Activated CD4-positive, alpha-beta T cell treated with anti-CD3 and anti-CD28 coated beads, Interleukin-2, amount 10 ng/mL, durations not matched to agents 24 days and 14 days (primary cell): ENCODE measurements at regions not wholly inside any gene's neighbourhood (a gene's known extent, or its start where the extent isn't known, plus 50 kb on each side); places are given as distances from the start of the nearest gene placed in this dataset.
"Not testable (repeated sequence)": the region's sequence is repeated elsewhere in the genome, so short reads cannot be mapped to it uniquely, and the experiment has no call there.

ENCODE experiments used
- DNase-seq: peaks from one replicate; pipeline ENCODE4 v3.0.0; 2022
- H3K27ac Mint-ChIP-seq: one replicate; pipeline ENCODE4 v1.8.0; 2022; ENCODE audit warnings: mild to moderate bottlenecking, mixed read lengths
- H3K27me3 Mint-ChIP-seq: one replicate; pipeline ENCODE4 v1.8.0; 2022; ENCODE audit warnings: mixed read lengths
- H3K36me3 Mint-ChIP-seq: one replicate; pipeline ENCODE4 v1.8.0; 2022; ENCODE audit warnings: low read depth, mild to moderate bottlenecking, mixed read lengths
- H3K4me1 Mint-ChIP-seq: one replicate; pipeline ENCODE4 v1.8.0; 2021; ENCODE audit warnings: mixed read lengths
- H3K4me3 Mint-ChIP-seq: one replicate; pipeline ENCODE4 v1.8.0; 2022; ENCODE audit warnings: mild to moderate bottlenecking, moderate library complexity, mixed read lengths
- H3K9me3 Mint-ChIP-seq: one replicate; pipeline ENCODE4 v1.8.0; 2021; ENCODE audit warnings: mixed read lengths
- intact Hi-C: fragments of 100-400 bp; cut with micrococcal nuclease; formaldehyde crosslinking; loops from one replicate; pipeline ENCODE4 v1.15.1; 2023

- H3K4me3 Mint-ChIP-seq, DNase-seq, H3K4me1 Mint-ChIP-seq, H3K36me3 Mint-ChIP-seq, H3K27ac Mint-ChIP-seq, intact Hi-C loops, H3K27me3 Mint-ChIP-seq, H3K9me3 Mint-ChIP-seq: not testable (repeated sequence)
Observed at GRCh38 chr4:137942015-137942515, 300.1 kb downstream of the SLC7A11 start.

- Mint-ChIP-seq H3K4me3 (no peak overlapping the region), H3K4me1 (no peaks in the 10 kb centered on the region)
Observed at GRCh38 chr4:137934911-137935310, 307.2 kb downstream of the SLC7A11 start.

GRCh38 chr4:137934046-137934445 lies 308.1 kb downstream of the SLC7A11 start:
- H3K9me3 Mint-ChIP-seq = no peaks in the 10 kb centered on the region
- DNase-seq = no peak
- no peak overlapping the region for H3K4me3 Mint-ChIP-seq
- H3K4me1 Mint-ChIP-seq = no peaks in the 10 kb centered on the region
- intact Hi-C loops = no loop called here
- no peaks in the 10 kb centered on the region for H3K27me3 Mint-ChIP-seq
- H3K36me3 Mint-ChIP-seq = no peaks in the 10 kb centered on the region
- no peak overlapping the region for H3K27ac Mint-ChIP-seq

More at GRCh38 chr4:137934911-137935310, 307.2 kb downstream of the SLC7A11 start:
- DNase-seq = no peak
- Mint-ChIP-seq H3K27ac (no peak overlapping the region), H3K36me3 (no peaks in the 10 kb centered on the region), H3K9me3 (no peaks in the 10 kb centered on the region), H3K27me3 (no peaks in the 10 kb centered on the region)
- intact Hi-C loops = no loop called here

- no peaks in the 10 kb centered on the region for H3K4me1 Mint-ChIP-seq
- intact Hi-C loops = no loop called here
- no peaks in the 10 kb centered on the region for H3K36me3 Mint-ChIP-seq
- H3K27me3 Mint-ChIP-seq = no peaks in the 10 kb centered on the region
- no peaks in the 10 kb centered on the region for H3K9me3 Mint-ChIP-seq
- no peak overlapping the region for H3K27ac Mint-ChIP-seq
- no peak for DNase-seq
- H3K4me3 Mint-ChIP-seq = no peak overlapping the region
Observed at GRCh38 chr4:137927972-137928371, 314.2 kb downstream of the SLC7A11 start.

GRCh38 chr4:137923494-137923893 lies 318.7 kb downstream of the SLC7A11 start:
- H3K27me3 Mint-ChIP-seq = no peaks in the 10 kb centered on the region
- intact Hi-C loops = no loop called here
- no peaks in the 10 kb centered on the region for H3K36me3 Mint-ChIP-seq
- H3K9me3 Mint-ChIP-seq = no peaks in the 10 kb centered on the region
- no peaks in the 10 kb centered on the region for H3K4me1 Mint-ChIP-seq
- DNase-seq = no peak
- H3K27ac Mint-ChIP-seq = no peak overlapping the region
- H3K4me3 Mint-ChIP-seq = no peak overlapping the region

- Mint-ChIP-seq H3K4me1 (no peaks in the 10 kb centered on the region), H3K36me3 (no peaks in the 10 kb centered on the region), H3K27ac (no peak overlapping the region), H3K4me3 (no peak overlapping the region), H3K27me3 (no peaks in the 10 kb centered on the region), H3K9me3 (no peaks in the 10 kb centered on the region)
- intact Hi-C loops = no loop called here
- no peak for DNase-seq
Observed at GRCh38 chr4:137922721-137923120, 319.4 kb downstream of the SLC7A11 start.

GRCh38 chr4:137909529-137910309 lies 332.4 kb downstream of the SLC7A11 start:
- intact Hi-C loops = no loop called here
- no peak for DNase-seq
- Mint-ChIP-seq H3K27me3 (no peaks in the 10 kb centered on the region), H3K4me3 (no peak overlapping the region), H3K4me1 (no peaks in the 10 kb centered on the region), H3K36me3 (no peaks in the 10 kb centered on the region), H3K9me3 (no peaks in the 10 kb centered on the region), H3K27ac (no peak overlapping the region)

- no peak overlapping the region for H3K4me3 Mint-ChIP-seq
- H3K9me3 Mint-ChIP-seq = no peaks in the 10 kb centered on the region
- DNase-seq = no peak
- no peaks in the 10 kb centered on the region for H3K4me1 Mint-ChIP-seq
- no peaks in the 10 kb centered on the region for H3K36me3 Mint-ChIP-seq
- H3K27ac Mint-ChIP-seq = no peak overlapping the region
- intact Hi-C loops = no loop called here
- H3K27me3 Mint-ChIP-seq = no peaks in the 10 kb centered on the region
Observed at GRCh38 chr4:137905930-137906329, 336.2 kb downstream of the SLC7A11 start.

- Mint-ChIP-seq H3K4me3 (no peak overlapping the region), H3K9me3 (no peaks in the 10 kb centered on the region), H3K27me3 (no peaks in the 10 kb centered on the region), H3K27ac (no peak overlapping the region), H3K36me3 (no peaks in the 10 kb centered on the region), H3K4me1 (no peaks in the 10 kb centered on the region)
- DNase-seq = no peak
- intact Hi-C loops = no loop called here
Observed at GRCh38 chr4:137901114-137901513, 341.0 kb downstream of the SLC7A11 start.

GRCh38 chr4:137896221-137896737 lies 345.9 kb downstream of the SLC7A11 start:
- intact Hi-C loops = no loop called here
- no peaks in the 10 kb centered on the region for H3K27me3 Mint-ChIP-seq
- no peak for DNase-seq
- no peak overlapping the region for H3K27ac Mint-ChIP-seq
- no peaks in the 10 kb centered on the region for H3K36me3 Mint-ChIP-seq
- H3K9me3 Mint-ChIP-seq = no peaks in the 10 kb centered on the region
- H3K4me3 Mint-ChIP-seq = no peak overlapping the region
- no peaks in the 10 kb centered on the region for H3K4me1 Mint-ChIP-seq

GRCh38 chr4:137895515-137895914 lies 346.6 kb downstream of the SLC7A11 start:
- H3K36me3 Mint-ChIP-seq, H3K4me1 Mint-ChIP-seq, DNase-seq, intact Hi-C loops, H3K27me3 Mint-ChIP-seq, H3K4me3 Mint-ChIP-seq, H3K9me3 Mint-ChIP-seq, H3K27ac Mint-ChIP-seq: not testable (repeated sequence)

GRCh38 chr4:137892134-137892533 lies 350.0 kb downstream of the SLC7A11 start:
- no peak overlapping the region for H3K4me3 Mint-ChIP-seq
- no peaks in the 10 kb centered on the region for H3K4me1 Mint-ChIP-seq
- no peak overlapping the region for H3K27ac Mint-ChIP-seq

GRCh38 chr4:137890812-137891211 lies 351.3 kb downstream of the SLC7A11 start:
- Mint-ChIP-seq H3K9me3 (no peaks in the 10 kb centered on the region), H3K36me3 (no peaks in the 10 kb centered on the region), H3K27me3 (no peaks in the 10 kb centered on the region), H3K4me3 (no peak overlapping the region), H3K4me1 (no peaks in the 10 kb centered on the region), H3K27ac (no peak overlapping the region)
- no peak for DNase-seq
- intact Hi-C loops = no loop called here

More at GRCh38 chr4:137892134-137892533, 350.0 kb downstream of the SLC7A11 start:
- Mint-ChIP-seq H3K36me3 (no peaks in the 10 kb centered on the region), H3K27me3 (no peaks in the 10 kb centered on the region), H3K9me3 (no peaks in the 10 kb centered on the region)
- DNase-seq = no peak
- intact Hi-C loops = no loop called here

GRCh38 chr4:137881641-137882040 lies 349.3 kb upstream of the PCDH18 start:
- H3K4me3 Mint-ChIP-seq = no peak overlapping the region
- H3K9me3 Mint-ChIP-seq = no peaks in the 10 kb centered on the region
- no peaks in the 10 kb centered on the region for H3K27me3 Mint-ChIP-seq
- H3K36me3 Mint-ChIP-seq = no peaks in the 10 kb centered on the region
- no peaks in the 10 kb centered on the region for H3K4me1 Mint-ChIP-seq
- H3K27ac Mint-ChIP-seq = no peak overlapping the region
- no peak for DNase-seq
- intact Hi-C loops = no loop called here
